ENCODE measurements at regions not wholly inside any gene's neighbourhood (a gene's known extent, or its start where the extent isn't known, plus 50 kb on each side); places are given as distances from the start of the nearest gene placed in this dataset.

DNA sequence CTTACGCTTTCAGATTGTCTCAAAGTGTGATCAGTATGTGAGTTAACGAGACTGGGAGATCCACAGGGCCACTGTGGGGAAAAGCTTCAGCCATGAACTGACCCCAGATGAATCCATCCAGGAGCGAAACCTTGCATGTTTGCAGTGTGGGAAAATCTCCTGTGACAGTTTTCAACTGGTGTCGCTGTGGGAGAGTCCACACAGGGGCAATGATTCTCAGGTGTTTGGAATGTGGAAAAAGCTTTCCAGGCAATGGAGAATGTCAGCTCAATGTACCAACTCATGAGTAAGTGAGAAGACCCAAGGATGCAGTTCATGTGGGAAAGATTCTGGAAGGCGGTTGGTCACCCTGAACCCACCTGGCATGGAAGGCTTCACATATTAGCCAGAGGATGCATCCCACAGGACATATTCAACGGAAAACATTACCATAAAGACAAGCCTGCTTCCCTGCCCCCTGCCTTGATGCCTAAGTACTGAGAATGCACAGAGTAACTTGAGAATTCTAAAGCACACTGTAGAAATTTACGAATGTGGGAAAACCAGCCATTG is 204.1 kb upstream of the BMPER start:
- DNase-seq: no peak

DNA sequence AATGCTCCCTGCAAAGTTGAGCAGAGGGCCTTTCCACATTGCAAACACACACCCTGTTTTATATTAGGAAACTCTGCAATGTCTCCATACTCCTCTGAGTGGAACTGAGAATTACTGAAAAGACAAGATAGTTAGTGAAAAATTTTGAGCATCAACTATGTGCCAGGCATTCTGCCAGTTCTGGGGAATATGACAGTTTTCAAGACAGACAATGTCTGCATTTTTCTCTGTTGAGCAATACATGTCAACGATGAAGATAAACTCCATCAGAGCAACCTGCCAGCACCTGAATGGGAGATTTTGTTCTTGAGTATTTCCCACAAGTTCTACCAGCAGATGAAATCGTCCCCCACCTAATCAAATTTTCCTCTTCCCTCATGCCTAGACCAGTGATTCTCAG is 203.4 kb upstream of the BMPER start:
- DNase-seq: no peak

- no peak for DNase-seq
Observed at GRCh38 chr7:33702514-33703054, 202.8 kb upstream of the BMPER start.

DNA sequence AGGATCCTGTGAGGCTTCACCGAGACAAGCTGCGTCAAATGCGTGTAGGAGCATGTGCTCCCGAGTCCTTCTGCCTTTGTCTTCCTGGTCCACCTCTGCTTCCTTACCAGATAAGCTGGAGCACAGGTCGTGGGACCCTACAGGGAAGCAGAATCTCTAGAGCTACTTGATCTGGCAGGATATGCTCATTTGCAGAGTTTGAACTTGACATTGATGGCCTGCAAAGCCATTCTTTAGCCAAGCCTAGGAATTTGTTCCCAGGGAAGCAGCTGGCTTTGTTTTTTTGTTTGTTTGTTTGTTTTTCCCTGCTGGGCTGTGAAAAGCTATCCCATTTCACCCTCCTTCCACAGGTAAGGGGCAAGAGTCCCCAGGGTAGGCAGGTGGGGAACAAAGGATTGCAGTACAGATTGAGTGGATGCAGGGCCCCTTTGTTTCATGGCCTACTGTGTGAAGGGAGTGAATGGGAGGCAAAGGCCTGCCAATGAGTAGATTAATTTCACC is 200.0 kb upstream of the BMPER start:
- no peak for DNase-seq

DNA sequence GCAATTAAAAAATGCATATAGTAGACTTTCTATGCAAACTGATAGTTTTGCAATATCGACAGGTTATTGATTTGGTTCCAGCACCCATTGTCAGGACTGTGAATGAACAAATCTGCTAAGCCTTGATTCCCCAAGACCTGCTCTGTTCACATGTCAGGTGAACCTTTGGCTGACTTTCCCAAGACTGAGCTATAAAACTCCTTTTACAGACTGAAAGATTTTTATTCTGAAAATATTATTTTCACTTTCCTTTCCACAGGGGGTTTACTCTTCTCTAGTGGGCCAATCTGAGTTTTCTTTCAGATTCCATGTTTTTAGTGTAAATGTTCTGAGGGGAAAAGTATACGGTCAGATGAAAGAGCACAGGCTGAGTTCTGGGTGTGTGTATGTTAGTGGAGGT is 199.2 kb upstream of the BMPER start:
- no peak for DNase-seq

DNA sequence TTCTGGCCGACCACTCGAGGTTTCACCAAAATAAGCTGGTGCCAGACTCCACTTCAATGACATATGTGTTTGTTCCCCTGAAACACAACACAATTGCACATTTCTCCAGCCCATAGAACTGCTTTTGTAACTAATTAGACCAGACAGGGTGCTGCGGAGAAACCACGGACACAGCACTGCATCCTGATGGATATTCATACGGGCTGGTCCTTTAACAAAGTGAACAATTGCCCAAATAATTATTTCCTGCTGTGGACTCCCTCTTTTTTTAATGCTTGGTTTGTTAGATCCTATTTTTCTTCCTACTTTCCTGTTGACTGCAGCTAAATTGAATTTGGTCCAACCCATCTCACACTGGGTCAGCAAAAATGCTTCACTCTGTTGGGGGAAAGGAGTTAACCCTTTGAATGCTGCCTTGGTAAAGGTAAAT is 198.6 kb upstream of the BMPER start:
- DNase-seq: no peak

DNA sequence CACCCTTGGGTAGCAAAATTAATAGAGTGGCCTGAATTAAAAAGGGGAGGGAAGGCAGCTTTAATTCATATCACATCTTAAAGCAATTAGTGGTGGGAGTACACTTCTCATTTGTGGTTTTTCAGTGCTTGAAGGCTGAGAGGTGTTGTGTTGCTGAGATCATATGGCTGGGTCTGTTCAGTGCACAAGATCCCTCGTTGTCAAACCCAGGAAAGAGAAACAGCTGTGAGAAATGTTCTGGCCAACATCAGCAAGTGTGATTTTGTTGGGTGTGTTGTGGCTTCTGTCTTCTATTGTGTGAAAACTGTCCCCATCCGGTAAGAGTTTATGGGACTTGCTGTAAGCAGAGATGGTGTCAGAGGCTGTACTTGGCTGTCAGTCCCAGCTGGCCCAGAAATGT is 197.9 kb upstream of the BMPER start:
- no peak for DNase-seq

GRCh38 chr7:33710608-33711007 is 194.7 kb upstream of the BMPER start:
- DNase-seq: no peak

DNA sequence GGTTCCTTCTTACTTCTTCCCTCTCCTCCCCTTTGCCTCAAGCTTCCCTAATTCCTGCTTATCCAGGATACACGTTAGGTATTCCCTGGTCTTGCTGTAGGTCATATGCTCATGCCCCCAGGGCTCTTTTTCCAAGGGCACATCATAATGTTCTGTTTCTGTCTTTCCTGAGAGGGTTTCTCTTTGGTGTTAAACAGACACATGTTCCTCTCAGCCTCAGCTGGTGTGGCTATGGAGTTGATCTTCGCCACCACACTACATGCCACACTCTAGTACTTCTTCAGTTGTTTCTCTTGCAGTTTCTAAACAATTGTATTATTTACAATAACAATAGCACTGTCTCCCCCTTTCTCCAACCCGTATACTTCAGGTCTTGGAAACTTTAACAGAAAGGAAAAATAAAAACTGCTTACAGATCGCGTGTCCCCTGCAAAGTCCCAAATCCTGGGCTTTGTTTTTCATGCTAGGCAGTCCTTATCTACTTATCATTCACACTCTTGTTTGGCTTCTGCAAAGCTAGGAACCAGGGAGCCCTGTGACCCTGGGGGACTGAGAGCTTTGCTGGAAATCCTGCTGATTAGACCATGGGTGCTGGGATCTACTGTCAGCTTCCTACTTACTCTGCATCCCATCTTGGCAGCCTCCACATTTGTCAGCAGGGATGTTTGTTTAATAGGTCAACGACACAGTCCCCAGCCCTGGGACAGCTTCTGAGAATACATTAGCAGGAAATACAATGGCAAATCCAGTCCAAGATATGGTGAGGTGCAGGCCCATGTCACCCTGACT is 193.9 kb upstream of the BMPER start:
- DNase-seq: no peak

GRCh38 chr7:33712020-33712414 is 193.3 kb upstream of the BMPER start:
- DNase-seq: no peak

DNA sequence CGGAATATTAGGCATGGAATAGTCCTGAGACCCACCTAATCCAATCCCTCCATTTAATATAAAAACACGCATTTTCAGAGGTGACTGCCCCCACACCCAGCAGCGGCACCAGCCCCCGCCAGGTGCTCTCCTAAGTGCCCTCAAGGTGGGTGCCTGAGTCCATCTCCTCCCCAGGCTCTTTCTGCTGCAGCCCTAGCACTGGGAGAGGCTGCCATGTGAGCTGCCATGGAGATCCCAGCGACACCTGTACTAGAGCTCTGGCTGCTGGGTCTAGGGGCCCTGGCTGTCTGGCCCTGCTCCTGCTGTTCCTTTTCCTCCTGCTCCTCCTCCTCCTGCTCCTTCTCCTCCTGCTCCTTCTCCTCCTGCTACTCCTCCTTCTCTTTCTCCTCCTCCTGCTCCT is 191.1 kb upstream of the BMPER start:
- DNase-seq: no peak

- no peak for DNase-seq
Observed at GRCh38 chr7:33716581-33717477, 188.5 kb upstream of the BMPER start.

DNA sequence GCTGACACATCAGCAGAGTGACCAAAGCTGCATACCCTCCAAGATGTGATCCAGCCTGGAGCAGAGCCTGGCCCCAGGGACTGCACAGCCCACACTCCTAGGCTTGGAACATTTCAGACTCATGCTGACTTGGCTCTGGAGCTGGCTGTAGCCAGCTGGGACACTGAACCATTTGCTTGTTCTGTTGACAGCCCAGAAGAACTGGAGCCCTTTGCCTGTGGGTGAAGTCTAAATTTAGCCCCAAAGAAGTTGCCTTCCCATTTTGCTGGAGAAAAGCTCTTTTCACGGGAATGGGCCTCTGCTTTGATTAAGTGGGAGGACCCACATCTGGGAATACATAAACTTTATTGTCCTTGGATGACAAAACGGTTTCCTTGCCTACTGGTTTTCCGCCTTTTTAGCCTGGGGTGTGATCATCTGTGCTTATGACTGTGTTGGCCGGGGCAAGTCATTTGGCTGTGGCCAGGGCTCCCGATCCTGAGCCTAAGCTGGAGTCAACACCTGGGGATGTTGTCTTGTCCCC is 186.2 kb upstream of the BMPER start:
- DNase-seq: no peak

GRCh38 chr7:33720139-33720538 is 185.2 kb upstream of the BMPER start:
- no peak for DNase-seq

DNA sequence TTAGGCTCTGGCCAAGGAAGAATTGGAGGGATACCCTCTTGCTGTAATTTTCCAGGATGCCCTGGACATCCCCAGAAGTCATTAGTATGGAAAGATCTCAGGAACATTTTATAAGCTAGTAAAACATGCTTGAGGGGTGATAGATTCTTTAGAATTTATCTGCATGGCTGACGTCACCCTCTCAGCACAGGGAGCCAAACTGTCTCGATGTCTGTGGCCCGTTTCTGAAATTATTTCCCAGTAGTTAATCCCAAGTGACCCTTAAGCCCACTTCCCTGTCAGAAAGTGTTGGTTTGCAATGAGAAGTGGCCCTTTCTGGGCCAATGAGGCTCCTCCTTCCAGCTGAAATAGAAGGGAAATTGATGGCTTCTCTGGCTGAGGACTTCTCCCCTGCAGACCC is 184.5 kb upstream of the BMPER start:
- no peak for DNase-seq

DNA sequence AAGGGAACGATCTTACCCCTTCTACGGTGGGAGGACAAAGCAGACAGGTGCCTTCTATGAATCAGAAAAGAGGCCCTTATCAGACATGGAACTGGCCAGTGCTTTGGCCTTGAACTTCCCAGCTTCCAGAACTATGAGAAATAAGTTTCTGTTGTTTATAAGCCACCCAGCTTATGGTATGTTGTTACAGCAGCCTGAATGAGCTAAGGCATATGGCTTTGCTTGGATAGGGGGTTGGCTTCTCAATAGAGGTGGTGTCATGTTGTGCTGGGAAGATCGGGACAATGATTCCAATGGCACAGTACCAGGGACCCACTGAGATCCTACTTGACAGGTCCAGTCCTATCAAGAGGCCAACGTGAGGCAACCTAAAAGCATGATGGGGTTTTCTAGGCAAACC is 183.4 kb upstream of the BMPER start:
- no peak for DNase-seq

GRCh38 chr7:33722383-33723101 is 182.8 kb upstream of the BMPER start:
- peak; percentile 71 for DNase-seq

DNA sequence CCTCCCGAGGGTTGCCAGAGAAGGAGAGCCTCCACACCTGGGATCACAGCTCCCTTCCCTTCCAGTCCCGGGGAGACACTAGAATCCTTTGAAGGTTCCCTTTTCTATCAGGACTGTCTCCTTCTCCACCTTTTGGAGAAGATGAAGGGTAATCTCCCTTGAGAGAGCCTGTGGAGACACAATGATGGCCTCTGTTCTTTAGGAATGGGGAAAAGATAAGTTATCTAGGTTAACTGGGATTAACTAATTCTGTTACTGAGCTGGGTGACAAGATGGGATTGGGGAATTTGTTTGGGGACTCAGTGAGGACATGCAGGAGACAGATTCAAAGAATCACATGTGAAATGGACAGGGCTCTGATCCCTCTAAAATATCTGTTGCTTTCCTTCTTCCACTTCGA is 181.1 kb upstream of the BMPER start:
- no peak for DNase-seq

DNA sequence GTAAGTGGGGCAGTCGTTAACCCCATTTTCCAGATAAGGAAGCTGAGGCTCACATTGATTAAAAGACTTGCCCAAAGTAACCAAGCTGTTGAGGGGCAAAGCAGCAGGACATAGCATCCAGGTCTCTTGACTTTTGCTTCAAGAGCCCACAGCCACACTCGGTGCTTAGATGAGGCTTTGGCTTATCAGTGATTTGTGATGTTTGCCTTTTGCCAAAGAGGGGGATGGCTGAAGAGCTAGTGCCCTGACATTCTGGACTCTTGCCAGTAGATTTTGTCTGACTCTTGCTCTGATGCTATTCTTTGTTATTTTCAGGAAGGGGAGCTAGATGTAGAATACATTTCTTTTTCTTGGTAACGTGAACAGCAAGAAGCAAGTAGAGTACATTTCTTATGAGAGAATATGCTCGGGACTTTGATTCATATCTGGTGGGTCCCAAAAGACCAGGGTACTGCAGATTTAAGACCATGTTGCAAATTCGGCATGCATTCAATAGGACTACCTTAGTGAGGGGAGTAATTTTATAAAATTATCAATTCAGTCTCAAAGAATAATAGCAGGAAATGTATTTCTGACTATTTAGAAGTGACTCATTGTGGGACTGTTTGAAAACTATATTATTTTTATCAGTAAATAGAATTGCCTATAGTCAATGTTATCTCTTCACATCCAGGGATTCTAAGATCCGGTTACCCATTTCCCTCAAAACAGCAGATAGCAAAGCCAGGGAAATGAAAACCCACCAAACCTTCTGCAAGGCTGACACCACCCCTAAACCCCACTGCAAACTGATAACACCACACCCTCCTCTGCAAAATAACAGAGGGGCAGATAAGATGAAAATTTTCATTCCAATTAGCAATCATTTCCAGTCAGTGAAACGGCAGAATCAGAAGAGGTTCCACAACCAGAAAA is 180.0 kb upstream of the BMPER start:
- no peak for DNase-seq

GRCh38 chr7:33726582-33726981 is 178.8 kb upstream of the BMPER start:
- no peak for DNase-seq

- peak; percentile 59 for DNase-seq
Observed at GRCh38 chr7:33727315-33727714, 178.0 kb upstream of the BMPER start.
